NCI-H82 treated with DMSO at 0.1 percent for 48 hours (cell line): ENCODE measurements at regions not wholly inside any gene's neighbourhood (a gene's known extent, or its start where the extent isn't known, plus 50 kb on each side); places are given as distances from the start of the nearest gene placed in this dataset.
"Not testable (repeated sequence)": the region's sequence is repeated elsewhere in the genome, so short reads cannot be mapped to it uniquely, and the experiment has no call there.

Source experiments
- DNase-seq: peaks from one replicate; lab custom pipeline; 2025; ENCODE audit not compliant: unreplicated experiment; lab: John Stamatoyannopoulos, UW

DNA sequence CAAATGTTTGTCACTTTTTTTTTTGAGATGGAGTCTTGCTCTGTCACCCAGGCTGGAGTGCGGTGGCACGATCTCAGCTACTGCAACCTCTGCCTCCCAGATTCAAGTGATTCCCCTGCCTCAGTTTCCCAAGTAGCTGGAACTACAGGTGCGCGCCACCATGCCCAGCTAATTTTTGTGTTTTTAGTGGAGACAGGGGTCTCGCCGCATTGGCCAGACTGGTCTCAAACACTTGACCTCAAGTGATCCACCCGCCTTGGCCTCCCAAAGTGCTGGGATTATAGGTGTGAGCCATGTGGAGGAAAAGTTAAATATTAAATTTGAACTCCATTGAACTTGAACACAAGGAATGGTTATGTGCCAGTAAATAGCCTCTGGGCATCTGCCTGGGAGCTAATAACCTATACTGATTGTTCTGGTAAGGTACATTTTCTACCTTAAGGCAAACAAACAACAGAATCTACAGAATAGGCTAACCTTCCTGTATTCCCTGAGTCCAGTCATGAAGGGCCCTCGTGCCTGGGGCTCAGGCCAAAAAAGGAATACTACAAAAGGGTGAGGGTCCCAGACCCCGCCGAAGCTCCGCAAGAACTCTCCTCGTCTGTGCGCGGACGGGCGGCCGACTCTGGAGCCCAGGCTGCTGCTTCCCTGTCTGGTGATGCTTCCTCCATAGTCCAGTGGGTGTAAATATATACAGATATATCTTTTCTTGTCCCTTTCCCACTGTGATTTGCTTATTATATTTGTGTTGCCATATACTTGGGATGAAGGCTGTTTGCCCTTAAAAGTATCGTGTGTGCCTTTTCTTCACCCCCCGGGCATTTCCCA, 74.0 kb upstream of the EIF5 start:
- DNase-seq: no peak

DNA sequence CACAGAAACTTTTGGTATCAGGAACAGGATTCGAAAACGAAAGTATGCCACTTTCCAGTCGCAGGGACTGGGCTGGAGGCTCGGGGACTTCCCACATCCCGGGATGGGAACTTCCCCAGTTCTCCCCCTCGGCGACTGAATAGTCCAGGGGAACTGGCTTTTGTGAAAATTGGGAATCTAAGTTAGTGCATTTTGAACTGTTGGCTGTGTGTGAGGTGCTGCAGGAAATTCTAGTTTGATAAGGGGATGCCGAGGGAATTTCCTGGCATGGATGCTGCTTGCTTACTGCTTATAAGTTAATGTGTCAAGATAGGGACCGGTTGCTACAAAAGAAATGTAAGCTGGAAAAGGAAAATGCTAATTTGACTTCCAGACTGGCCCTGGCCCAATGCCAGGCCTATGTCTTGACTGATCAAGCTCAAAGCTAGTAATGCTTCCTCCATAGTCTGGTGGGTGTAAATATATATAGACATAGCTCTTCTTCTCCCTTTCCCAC, 73.4 kb upstream of the EIF5 start:
- DNase-seq: no peak

DNA sequence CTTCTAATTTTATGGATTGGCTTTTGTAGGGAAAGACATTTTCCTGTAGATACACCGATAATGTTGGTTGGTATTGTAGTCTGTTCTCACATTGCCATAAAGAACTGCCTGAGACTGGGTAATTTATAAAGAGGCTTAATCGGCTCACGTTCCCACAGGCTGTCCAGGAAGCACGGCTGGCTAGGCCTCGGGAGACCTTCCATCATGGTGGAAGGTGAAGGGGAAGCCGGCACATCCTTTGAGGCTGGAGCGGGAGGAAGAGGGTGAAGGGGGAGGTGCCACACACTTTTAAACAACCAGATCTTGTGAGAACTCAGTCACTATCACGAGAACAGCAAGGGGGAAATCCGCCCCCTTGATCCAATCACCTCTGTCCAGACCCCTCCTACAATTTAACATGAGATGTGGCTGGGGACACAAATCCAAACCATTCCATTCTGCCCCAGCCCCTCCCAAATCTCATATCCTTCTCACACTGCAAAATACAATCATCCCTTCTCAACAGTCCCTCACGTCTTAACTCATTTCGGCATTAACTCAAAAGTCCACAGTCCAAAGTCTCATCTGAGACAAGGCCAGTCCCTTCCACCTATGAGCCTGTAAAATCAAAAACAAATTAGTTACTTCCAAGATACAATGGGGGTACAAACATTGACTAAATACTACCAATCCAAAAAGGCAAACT, 66.7 kb upstream of the EIF5 start:
- peak; percentile 35 for DNase-seq

DNA sequence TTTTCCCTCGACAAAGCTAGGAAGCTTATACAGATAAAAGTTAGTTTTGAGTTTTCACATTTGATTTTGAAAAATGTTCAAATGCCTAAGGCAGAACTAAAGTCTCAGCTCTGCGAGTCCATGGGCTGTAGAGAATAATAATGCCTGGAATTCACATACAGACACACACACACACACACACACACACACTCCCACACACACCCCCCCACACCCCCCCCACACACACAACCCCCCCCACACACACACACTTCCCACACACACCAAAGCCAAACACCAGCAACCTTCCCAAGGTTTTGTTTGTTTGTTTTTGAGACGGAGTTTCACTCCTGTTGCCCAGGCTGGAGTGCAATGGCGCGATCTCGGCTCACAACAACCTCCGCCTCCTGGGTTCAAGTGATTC, 62.8 kb upstream of the EIF5 start:
- DNase-seq: no peak

DNA sequence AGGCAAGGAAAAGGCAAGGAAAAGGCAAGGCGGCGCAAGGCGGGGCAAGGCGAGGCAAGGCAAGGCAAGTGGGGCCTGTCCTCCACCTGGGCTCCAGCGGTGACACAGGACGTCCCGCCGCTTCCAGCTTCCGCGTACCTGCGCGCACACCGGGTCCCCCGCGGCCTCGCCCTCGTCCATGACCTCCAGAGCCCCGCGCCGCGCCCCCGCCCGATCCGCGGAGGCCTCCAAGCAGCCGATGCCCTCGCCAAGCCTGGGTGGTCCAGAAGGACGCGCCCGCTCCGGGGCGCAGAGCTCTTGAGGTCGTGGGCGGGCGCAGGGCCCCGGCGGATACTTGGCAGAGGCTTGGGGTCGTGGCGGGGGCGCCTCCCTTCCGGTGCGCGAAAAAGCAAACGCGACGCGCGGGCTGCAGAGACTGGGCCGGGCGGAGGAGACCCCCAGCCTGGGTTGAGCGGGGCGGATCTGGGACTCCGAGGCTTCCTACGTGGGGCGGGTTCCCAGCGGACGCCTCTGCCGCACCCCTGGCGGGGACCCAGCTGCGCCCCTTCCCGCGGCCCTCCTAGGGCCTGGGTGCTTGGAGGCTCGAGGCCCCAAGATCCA, 60.8 kb upstream of the EIF5 start:
- DNase-seq: no peak

DNA sequence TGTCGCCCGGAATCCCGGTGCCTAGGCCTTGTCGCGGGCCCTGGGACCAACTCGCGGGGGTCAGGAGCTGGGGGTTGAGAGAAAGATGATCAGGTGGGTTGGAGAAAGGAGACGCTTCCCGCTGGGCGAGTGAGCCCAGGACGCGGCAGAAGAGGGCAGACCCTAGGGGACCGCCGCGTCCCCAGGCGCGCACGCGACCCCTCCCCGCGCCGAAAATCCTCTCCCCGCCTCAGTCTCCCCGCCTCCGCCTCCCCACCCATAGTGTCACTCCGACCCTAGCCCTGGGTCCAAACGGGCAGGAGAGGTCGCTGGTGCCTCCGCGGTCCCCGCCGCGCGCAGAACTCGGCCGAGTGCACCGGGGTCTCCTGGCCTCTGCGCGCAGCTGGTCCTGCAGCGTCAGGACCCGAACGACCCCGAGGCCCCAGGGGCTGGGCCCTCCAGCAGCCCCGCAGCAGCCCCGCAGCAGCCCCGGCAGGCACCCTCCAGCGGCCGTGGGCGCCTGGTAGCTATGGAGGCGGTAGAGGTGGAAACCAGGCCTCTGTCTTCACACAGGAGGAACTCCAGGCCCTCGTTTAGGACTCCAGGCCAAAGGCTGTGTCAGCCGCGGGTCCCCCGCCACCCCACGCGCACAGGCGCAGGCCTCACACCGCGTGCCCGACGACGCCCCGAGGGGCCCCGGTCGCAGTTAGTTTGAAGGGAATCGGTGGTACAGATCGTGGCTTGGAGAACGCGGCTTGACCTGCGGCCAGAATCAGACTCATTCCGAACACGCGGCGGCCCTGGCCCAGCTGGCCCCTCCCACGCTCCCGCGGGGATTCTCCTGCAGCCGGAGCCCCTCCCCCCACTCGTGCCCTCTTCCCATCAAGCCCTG, 60.1 kb upstream of the EIF5 start:
- no peak for DNase-seq

DNA sequence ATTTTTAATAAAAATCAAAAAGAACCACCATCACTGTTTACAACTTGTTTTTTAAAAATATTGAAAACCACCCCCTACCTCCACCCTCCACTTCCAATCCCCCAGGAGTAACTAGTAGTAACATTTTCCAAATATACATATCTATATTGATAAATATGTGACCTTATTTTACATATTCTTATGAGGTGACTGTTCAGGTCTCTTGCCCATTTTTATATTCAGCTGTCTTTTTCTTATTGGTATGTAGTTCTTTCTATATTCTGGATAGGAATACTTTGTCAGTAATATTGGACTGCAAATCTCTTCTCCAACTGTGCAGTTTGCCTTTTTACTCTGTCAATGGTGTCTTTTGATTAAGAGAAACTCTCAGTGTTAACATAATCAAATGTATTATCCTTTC, 59.0 kb upstream of the EIF5 start:
- DNase-seq: no peak

DNA sequence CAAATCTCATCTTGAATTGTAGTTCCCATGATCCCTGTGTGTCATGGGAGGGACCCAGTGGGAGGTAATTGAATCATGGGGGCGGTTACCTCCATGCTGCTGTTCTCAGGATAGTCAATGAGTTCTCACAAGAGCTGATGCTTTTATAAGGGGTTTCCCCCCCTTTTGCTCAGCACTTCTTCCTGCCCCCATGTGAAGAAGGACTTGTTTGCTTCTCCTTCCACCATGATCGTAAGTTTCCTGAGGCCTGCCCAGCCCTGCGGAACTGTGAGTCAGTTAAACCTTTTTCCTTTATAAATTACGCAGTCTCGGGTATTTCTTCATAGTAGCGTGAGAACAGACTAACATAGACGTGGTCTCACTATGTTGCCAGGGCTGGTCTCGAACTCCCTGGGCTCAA, 56.1 kb upstream of the EIF5 start:
- DNase-seq: no peak

DNA sequence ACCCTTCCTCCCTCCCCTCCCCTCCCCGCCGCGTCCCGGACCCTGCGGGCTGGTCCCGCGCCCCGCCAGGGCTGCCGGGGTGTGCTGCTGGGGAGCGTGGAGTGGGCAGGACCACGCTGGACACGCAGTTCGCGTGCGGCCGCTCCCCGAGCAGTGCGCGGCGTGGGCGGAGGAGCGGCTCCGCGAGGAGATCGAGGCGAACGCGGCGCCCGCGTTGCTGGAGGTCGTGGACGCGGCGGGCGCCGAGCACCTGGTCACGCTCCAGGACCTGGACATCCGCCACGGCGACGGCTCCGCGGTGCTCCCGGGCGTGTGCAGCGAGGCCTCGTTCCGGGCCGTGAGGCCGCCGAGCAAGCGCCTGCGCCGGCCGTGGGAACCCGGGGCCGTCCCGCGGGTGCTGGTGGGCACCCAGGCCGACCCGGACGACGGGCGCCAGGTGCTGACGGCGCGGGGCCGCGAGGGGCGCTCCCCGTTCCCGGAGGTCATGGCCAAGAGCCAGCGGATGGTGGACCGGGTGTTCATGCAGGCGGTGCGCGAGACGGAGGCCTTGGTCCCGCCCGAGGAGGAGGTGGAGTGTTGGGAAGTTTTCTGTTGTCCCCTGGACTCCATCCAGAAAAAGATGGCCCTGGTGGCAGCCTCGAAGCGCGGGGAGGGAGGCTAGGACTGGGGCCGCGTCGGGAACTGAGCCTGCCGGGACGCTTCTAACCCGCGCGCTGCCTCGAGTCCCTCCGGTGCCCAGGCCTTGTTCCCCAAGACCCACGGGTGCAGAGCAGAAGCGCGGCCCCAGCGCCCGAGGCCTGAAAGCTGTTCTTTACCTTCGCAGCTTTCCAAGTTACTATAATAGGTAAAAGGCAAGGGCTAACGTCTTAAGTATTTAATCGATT, 54.7 kb upstream of the EIF5 start:
- DNase-seq: no peak

DNA sequence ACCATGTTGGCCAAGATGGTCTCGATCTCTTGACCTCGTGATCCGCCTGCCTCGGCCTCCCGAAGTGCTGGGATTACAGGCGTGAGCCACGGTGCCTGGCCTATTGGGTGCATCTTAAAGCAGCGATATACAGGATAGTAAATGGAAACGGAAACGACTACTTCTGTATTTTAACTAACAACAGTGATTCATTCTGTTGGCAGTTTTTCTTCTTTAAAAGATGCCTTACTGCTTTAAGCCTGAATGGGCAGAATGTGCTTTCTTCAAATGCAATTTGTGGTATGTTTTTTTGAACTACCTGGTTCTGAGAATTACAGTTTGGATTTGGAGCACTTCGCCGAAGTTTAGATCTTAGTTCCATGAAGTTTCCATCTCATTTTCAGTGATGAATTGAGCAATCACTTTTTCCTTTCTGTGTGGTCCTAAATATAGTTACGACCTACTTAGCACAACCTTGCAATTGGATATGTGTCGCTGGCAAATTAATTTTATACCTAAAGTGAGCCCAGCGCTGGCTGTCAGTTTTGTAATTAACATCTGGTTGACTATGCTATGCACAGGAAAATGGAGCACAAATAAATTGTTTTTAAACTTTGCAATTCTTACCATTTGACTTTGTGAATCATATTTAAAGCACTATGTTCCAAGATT, 53.6 kb upstream of the EIF5 start:
- DNase-seq: no peak

DNA sequence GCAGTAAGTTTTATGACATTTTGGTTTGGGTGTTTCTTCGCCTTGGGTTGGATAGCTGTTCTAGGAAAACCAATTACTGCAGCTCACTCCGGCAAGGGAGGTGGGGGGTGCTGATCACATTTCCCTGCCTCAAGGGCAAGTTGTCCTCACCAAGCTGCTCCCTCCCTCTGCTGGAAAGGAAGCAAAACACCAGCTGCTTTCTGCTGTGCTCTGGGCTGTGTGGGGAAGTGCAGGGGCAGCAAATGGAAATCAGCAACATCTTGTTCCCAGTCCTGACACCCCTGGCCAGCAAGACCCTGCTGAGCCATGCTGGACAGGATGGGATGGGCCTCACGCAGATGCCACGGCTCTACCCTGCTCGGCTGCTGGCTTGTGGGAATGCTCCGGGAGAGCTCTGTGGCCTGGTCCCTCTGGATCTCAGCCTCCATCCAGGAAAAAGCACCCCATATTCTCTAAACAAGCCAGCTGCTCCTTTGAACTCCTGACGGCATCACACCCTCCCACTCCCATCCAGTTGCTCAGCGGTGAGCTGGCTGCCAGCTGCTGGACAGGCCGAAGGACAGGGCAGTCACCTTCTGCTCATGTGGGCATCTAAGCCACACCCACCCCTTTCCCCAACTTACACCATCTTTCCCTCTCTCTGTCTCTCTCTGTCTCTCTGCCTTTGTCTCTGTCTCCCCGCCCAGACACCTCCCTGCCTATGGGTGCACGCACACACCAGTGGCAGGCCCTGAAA, 52.4 kb upstream of the EIF5 start:
- peak; percentile 77 for DNase-seq

DNA sequence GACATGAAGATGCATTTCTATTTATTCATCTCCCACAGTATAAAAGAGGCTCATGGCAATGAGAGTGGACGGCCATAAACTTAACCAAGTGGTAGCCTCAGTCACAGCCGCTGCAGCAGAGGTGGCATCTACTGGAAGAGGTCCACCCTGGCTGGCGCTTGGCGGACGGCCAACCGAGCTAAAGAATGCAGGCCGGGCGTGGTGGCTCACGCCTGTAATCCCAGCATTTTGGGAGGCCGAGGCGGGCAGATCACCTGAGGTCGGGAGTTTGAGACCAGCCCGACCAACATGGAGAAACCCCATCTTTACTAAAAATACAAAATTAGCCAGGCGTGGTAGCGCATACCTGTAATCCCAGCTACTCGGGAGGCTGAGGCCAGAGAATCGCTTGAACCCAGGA, 51.7 kb upstream of the EIF5 start:
- DNase-seq: not testable (repeated sequence)

DNA sequence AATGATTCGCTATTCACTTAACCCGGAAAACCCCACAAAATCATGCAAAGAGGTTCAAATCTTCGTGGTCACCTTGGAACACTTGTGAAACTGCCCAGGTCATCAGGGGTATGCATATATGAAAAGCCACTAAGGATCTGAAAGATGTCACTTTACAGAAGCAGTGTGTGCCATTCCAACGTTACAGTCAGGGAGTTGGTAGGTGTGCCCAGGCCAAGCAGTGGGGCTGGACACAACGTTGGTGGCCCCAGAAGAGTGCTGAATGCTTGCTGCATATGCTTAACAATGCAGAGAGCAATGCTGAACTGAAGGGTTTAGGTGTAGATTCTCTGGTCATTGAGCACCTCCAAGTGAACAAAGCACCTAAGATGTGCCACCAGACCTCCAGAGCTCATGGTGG, 51.1 kb upstream of the EIF5 start:
- DNase-seq: no peak

DNA sequence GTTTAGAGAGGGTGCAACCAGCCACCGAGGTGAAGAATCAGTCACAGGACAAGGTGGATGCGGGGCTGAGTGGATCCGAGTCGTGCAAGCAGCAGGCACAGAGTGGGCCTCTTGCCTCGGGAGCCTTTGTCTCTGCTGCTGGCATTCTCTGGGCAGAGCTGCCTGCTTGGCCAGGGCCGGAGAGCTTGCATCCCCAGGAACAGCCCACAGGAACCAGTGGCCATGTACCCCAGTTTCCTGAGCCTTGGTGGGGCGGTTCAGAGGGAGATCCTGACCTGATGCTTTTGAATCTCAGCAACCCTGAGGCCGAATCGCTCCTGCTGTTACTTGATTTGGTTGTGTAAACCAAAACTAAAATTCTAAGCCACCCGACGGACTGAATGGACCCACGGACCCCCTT, 50.1 kb upstream of the EIF5 start:
- DNase-seq: no peak
